ENCODE measurements at regions not wholly inside any gene's neighbourhood (a gene's known extent, or its start where the extent isn't known, plus 50 kb on each side); places are given as distances from the start of the nearest gene placed in this dataset. TPM values are rescaled to one million over a fixed set of nuclear protein-coding genes. Genes with fewer than 3 reads are reported as not detected.

- Histone ChIP-seq H3K4me1 (peaks cover 11% of the 10 kb centered on the region), H3K27ac (no peak overlapping the region), H3K9me3 (ENCODE audit: low read depth) (no peaks in the 10 kb centered on the region), H4K20me1 (ENCODE audit: low read depth) (no peaks in the 10 kb centered on the region), H3F3A (ENCODE audit: low read depth) (no peaks in the 10 kb centered on the region), H3K36me3 (no peaks in the 10 kb centered on the region), H3K4me2 (no peak overlapping the region), H3K27me3 (no peaks in the 10 kb centered on the region), H3K9ac (no peak overlapping the region), H2AFZ (replicated peaks) (no peak overlapping the region), H3K79me2 (ENCODE audit: low read depth) (no peaks in the 10 kb centered on the region), H3K4me3 (no peak overlapping the region)
- Mint-ChIP-seq H3K9me3 (peaks cover 2% of the 10 kb centered on the region), H3K27ac (no peak overlapping the region), H3K4me3 (no peak overlapping the region), H3K4me1 (peaks cover 8% of the 10 kb centered on the region), H3K36me3 (no peaks in the 10 kb centered on the region), H3K27me3 (ENCODE audit: insufficient read depth, low read depth) (no peaks in the 10 kb centered on the region)
- DNase-seq (ENCODE audit: low spot score): no peak
- no peak for TF ChIP-seq EZH2phosphoT487 (IDR thresholded peaks at IDR 0.05)
- no peak for TF ChIP-seq CTCF (IDR thresholded peaks at IDR 0.05)
- TF ChIP-seq EZH2 (IDR thresholded peaks at IDR 0.05): no peak
Measured at GRCh38 chr2:181404472-181404871, 52.7 kb upstream of the ITGA4 start.

GRCh38 chr2:181407171-181407570, 50.0 kb upstream of the ITGA4 start:
- no peak for TF ChIP-seq EZH2 (IDR thresholded peaks at IDR 0.05)
- TF ChIP-seq EZH2phosphoT487 (IDR thresholded peaks at IDR 0.05): no peak
- no peak for TF ChIP-seq CTCF (IDR thresholded peaks at IDR 0.05)
- no peak overlapping the region for H3K27ac ChIP-seq
- no peaks in the 10 kb centered on the region for H3K36me3 ChIP-seq
- peaks cover 13% of the 10 kb centered on the region for H3F3A ChIP-seq (ENCODE audit: low read depth)
- no peak overlapping the region for H3K9ac ChIP-seq
- no peaks in the 10 kb centered on the region for H3K27me3 Mint-ChIP-seq (ENCODE audit: insufficient read depth, low read depth)
- no peak overlapping the region for H3K4me3 Mint-ChIP-seq
- no peak overlapping the region for H3K4me2 ChIP-seq
- H3K27ac Mint-ChIP-seq: no peak overlapping the region
- no peaks in the 10 kb centered on the region for H4K20me1 ChIP-seq (ENCODE audit: low read depth)
- no peak overlapping the region for H3K4me3 ChIP-seq
- no peaks in the 10 kb centered on the region for H3K36me3 Mint-ChIP-seq
- H3K9me3 Mint-ChIP-seq: peaks cover 2% of the 10 kb centered on the region
- H2AFZ ChIP-seq (replicated peaks): no peak overlapping the region
- H3K79me2 ChIP-seq (ENCODE audit: low read depth): no peaks in the 10 kb centered on the region
- H3K4me1 ChIP-seq: peaks cover 30% of the 10 kb centered on the region
- H3K9me3 ChIP-seq (ENCODE audit: low read depth): no peaks in the 10 kb centered on the region
- DNase-seq (ENCODE audit: low spot score): no peak
- no peaks in the 10 kb centered on the region for H3K27me3 ChIP-seq
- peaks cover 13% of the 10 kb centered on the region for H3K4me1 Mint-ChIP-seq

Small RNAs in the stretch of these regions (microRNA-seq; reads per million reads assigned to microRNA genes)
- not detected for gene MIR4437

Small RNAs in the stretch of these regions (small RNA-seq; reads per million reads assigned to genes)
- gene MIR4437: not detected

All from neural progenitor cell (in vitro differentiated cells).